ENCODE measurements at regions not wholly inside any gene's neighbourhood (a gene's known extent, or its start where the extent isn't known, plus 50 kb on each side); places are given as distances from the start of the nearest gene placed in this dataset.

DNA sequence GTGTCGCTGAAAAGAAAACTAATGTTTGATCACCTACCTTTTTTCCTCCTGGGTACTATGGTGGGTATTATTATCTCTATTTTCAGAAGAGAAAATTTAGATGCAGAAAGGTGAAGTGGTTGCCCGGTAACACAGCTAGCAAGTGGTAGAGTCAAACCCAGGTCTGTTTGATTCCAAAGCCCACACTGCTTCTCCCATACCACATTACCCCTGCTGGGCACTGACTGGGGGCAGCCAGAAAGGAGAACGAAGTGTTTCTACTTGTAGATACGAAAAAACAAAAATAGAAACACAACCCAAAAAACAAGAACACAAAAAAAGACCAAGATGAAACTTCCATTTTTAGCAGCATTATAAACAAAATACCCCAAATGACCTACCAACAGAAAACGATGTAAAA, 142.2 kb downstream of the SLC41A2 start (continued):
- TF ChIP-seq, protein P1, sequence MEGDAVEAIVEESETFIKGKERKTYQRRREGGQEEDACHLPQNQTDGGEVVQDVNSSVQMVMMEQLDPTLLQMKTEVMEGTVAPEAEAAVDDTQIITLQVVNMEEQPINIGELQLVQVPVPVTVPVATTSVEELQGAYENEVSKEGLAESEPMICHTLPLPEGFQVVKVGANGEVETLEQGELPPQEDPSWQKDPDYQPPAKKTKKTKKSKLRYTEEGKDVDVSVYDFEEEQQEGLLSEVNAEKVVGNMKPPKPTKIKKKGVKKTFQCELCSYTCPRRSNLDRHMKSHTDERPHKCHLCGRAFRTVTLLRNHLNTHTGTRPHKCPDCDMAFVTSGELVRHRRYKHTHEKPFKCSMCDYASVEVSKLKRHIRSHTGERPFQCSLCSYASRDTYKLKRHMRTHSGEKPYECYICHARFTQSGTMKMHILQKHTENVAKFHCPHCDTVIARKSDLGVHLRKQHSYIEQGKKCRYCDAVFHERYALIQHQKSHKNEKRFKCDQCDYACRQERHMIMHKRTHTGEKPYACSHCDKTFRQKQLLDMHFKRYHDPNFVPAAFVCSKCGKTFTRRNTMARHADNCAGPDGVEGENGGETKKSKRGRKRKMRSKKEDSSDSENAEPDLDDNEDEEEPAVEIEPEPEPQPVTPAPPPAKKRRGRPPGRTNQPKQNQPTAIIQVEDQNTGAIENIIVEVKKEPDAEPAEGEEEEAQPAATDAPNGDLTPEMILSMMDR (conservative IDR thresholded peaks at IDR 0.05; ENCODE audit: low read depth in 2 of 2) = no peak

DNA sequence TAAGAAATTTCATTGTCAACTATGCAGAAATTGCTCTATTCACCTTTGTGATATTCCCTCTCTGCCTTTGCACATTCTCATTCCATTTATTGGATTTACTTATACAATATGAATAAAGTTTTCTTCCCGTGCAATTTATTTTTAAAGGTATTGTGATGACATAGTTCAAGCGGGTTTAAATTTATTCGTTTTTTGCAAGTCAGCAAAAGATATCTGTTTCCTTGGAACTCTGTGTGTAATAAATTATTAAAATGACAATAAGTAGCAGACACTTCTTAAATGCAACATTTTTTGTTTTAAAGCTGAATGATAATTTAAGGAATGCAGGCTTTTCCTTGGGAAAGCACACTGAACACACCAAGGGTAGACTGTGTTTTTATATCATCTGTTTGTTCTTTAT, 143.1 kb downstream of the SLC41A2 start:
- Histone ChIP-seq H3K79me2 (replicated peaks; ENCODE audit: insufficient read depth) (no peaks in the 10 kb centered on the region), H3K36me3 (ENCODE audit: insufficient read depth) (no peaks in the 10 kb centered on the region), H3K27ac (ENCODE audit: low read depth) (no peak overlapping the region), H3K4me2 (no peak overlapping the region), H3K4me1 (ENCODE audit: insufficient read depth) (no peaks in the 10 kb centered on the region), H3K27me3 (ENCODE audit: insufficient read depth) (no peaks in the 10 kb centered on the region), H3F3A (replicated peaks; ENCODE audit: low read depth) (no peaks in the 10 kb centered on the region), H4K20me1 (replicated peaks; ENCODE audit: insufficient read depth) (no peaks in the 10 kb centered on the region), H2AFZ (no peak overlapping the region), H3K4me3 (no peak overlapping the region), H3K9me2 (ENCODE audit: insufficient read depth) (no peaks in the 10 kb centered on the region)
- no peak overlapping the region for H3K4me3 Mint-ChIP-seq
- no peak overlapping the region for H3K27ac Mint-ChIP-seq
- H3K27me3 Mint-ChIP-seq (ENCODE audit: insufficient read depth, low read depth, poor library complexity) = no peaks in the 10 kb centered on the region
- DNase-seq (ENCODE audit: low spot score) (no peak), ATAC-seq (no peak)
- H3K9me3 Mint-ChIP-seq = no peaks in the 10 kb centered on the region
- no peaks in the 10 kb centered on the region for H3K36me3 Mint-ChIP-seq (ENCODE audit: low read depth)
- H3K4me1 Mint-ChIP-seq = no peaks in the 10 kb centered on the region; the same call in 2 of the 3 replicates
- no peak for TF ChIP-seq NANOG (IDR thresholded peaks at IDR 0.05; ENCODE audit: borderline replicate concordance)
- no peak for TF ChIP-seq CREB1 (CRISPR knock-in tag; IDR thresholded peaks at IDR 0.05; ENCODE audit: low read depth)
- no peak for TF ChIP-seq ZNF114 (CRISPR knock-in tag; IDR thresholded peaks at IDR 0.05)
- TF ChIP-seq ZNF331 (CRISPR knock-in tag; IDR thresholded peaks at IDR 0.05; ENCODE audit: low read depth) = no peak
- no peak for TF ChIP-seq EZH2 (IDR thresholded peaks at IDR 0.05; ENCODE audit: low read depth, unreplicated experiment)
- no peak for TF ChIP-seq JUNB (IDR thresholded peaks at IDR 0.05; ENCODE audit: unreplicated experiment)
- no peak for TF ChIP-seq EZH2phosphoT487 (IDR thresholded peaks at IDR 0.05; ENCODE audit: unreplicated experiment)
- TF ChIP-seq, protein P1 (conservative IDR thresholded peaks at IDR 0.05; ENCODE audit: low read depth in 2 of 2) = no peak
- TF ChIP-seq, protein P2, sequence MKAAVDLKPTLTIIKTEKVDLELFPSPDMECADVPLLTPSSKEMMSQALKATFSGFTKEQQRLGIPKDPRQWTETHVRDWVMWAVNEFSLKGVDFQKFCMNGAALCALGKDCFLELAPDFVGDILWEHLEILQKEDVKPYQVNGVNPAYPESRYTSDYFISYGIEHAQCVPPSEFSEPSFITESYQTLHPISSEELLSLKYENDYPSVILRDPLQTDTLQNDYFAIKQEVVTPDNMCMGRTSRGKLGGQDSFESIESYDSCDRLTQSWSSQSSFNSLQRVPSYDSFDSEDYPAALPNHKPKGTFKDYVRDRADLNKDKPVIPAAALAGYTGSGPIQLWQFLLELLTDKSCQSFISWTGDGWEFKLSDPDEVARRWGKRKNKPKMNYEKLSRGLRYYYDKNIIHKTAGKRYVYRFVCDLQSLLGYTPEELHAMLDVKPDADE (IDR thresholded peaks at IDR 0.05) = no peak
- TF ChIP-seq, protein P3, sequence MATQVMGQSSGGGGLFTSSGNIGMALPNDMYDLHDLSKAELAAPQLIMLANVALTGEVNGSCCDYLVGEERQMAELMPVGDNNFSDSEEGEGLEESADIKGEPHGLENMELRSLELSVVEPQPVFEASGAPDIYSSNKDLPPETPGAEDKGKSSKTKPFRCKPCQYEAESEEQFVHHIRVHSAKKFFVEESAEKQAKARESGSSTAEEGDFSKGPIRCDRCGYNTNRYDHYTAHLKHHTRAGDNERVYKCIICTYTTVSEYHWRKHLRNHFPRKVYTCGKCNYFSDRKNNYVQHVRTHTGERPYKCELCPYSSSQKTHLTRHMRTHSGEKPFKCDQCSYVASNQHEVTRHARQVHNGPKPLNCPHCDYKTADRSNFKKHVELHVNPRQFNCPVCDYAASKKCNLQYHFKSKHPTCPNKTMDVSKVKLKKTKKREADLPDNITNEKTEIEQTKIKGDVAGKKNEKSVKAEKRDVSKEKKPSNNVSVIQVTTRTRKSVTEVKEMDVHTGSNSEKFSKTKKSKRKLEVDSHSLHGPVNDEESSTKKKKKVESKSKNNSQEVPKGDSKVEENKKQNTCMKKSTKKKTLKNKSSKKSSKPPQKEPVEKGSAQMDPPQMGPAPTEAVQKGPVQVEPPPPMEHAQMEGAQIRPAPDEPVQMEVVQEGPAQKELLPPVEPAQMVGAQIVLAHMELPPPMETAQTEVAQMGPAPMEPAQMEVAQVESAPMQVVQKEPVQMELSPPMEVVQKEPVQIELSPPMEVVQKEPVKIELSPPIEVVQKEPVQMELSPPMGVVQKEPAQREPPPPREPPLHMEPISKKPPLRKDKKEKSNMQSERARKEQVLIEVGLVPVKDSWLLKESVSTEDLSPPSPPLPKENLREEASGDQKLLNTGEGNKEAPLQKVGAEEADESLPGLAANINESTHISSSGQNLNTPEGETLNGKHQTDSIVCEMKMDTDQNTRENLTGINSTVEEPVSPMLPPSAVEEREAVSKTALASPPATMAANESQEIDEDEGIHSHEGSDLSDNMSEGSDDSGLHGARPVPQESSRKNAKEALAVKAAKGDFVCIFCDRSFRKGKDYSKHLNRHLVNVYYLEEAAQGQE (IDR thresholded peaks at IDR 0.05; ENCODE audit: unreplicated experiment) = no peak
- TF ChIP-seq POLR2AphosphoS5 (IDR thresholded peaks at IDR 0.05; ENCODE audit: low read depth) = no peak
- no peak for TF ChIP-seq STAT1 (IDR thresholded peaks at IDR 0.05; ENCODE audit: unreplicated experiment)

All from GM23338 (cell line).